GM06990 (cell line): ENCODE measurements at regions not wholly inside any gene's neighbourhood (a gene's known extent, or its start where the extent isn't known, plus 50 kb on each side); places are given as distances from the start of the nearest gene placed in this dataset.

Source experiments
- DNase-seq: peaks from one replicate; pipeline ENCODE4 v3.0.0-alpha.2; 2011; ENCODE audit not compliant: insufficient read length; ENCODE audit errors: extremely low read depth
- H3K27me3 ChIP-seq: replicated peaks from 2 replicates; pipeline ENCODE4 v1.6.0; 2011; ENCODE audit warnings: low read length; ENCODE audit not compliant: control insufficient read depth, insufficient read depth
- H3K36me3 ChIP-seq: 2 replicates; pipeline ENCODE4 v1.5.1; 2011; ENCODE audit warnings: low read length; ENCODE audit not compliant: control insufficient read depth, insufficient read depth
- H3K4me3 ChIP-seq: replicated peaks from 2 replicates; pipeline ENCODE4 v1.5.1; 2011; ENCODE audit warnings: low read depth, mild to moderate bottlenecking, control low read depth, low read length
- CTCF ChIP-seq: IDR thresholded peaks from 2 replicates; pipeline ENCODE4 v1.5.1; 2011; ENCODE audit warnings: low read length, control low read depth, mild to moderate bottlenecking, inconsistent platforms; ENCODE audit not compliant: insufficient read depth, poor library complexity, severe bottlenecking

- no peak for TF ChIP-seq CTCF
- no peaks in the 10 kb centered on the region for H3K27me3 ChIP-seq
- no peak for DNase-seq
- no peak overlapping the region for H3K4me3 ChIP-seq
- no peaks in the 10 kb centered on the region for H3K36me3 ChIP-seq
Observed at GRCh38 chr12:59046763-59047534, 126.6 kb upstream of the LRIG3 start.

- no peak overlapping the region for H3K4me3 ChIP-seq
- DNase-seq, result no peak
- no peaks in the 10 kb centered on the region for H3K36me3 ChIP-seq
- no peak for TF ChIP-seq CTCF
- H3K27me3 ChIP-seq, result no peaks in the 10 kb centered on the region
Observed at GRCh38 chr12:59044791-59045190, 124.5 kb upstream of the LRIG3 start.

- DNase-seq, result no peak
- Histone ChIP-seq H3K36me3 (no peaks in the 10 kb centered on the region), H3K27me3 (peaks cover 2% of the 10 kb centered on the region; the same call in 1 of the 2 replicates), H3K4me3 (no peak overlapping the region)
- TF ChIP-seq CTCF, result no peak
Observed at GRCh38 chr12:59041241-59042121, 121.2 kb upstream of the LRIG3 start.

GRCh38 chr12:59040656-59041055 is 120.4 kb upstream of the LRIG3 start:
- Histone ChIP-seq H3K4me3 (no peak overlapping the region), H3K36me3 (no peaks in the 10 kb centered on the region), H3K27me3 (peaks cover 2% of the 10 kb centered on the region; the same call in 1 of the 2 replicates)
- no peak for TF ChIP-seq CTCF
- no peak for DNase-seq

- peaks cover 2% of the 10 kb centered on the region; the same call in 1 of the 2 replicates for H3K27me3 ChIP-seq
- TF ChIP-seq CTCF, result no peak
- no peaks in the 10 kb centered on the region for H3K36me3 ChIP-seq
- no peak overlapping the region for H3K4me3 ChIP-seq
- DNase-seq, result no peak
Observed at GRCh38 chr12:59040043-59040442, 119.7 kb upstream of the LRIG3 start.
